Keratinocyte (primary cell): ENCODE measurements at regions not wholly inside any gene's neighbourhood (a gene's known extent, or its start where the extent isn't known, plus 50 kb on each side); places are given as distances from the start of the nearest gene placed in this dataset.

ENCODE experiments used
- DNase-seq: peaks from one replicate; pipeline ENCODE4 v3.0.0-alpha.2; 2011; ENCODE audit warnings: low read depth, missing footprints, low spot score
- FAIRE-seq: peaks from 2 replicates; lab custom pipeline; 2011; peaks lifted over from hg19 to GRCh38; lab: Jason Lieb, UNC
- H2AFZ ChIP-seq: 2 replicates; pipeline ENCODE4 v1.6.0; 2012; ENCODE audit warnings: low read length, control low read depth, inconsistent platforms; ENCODE audit not compliant: control insufficient read depth
- H3K27ac ChIP-seq: 2 replicates; pipeline ENCODE4 v1.5.1; 2011; ENCODE audit warnings: low read length; ENCODE audit not compliant: control insufficient read depth, insufficient read depth
- H3K27me3 ChIP-seq: 3 replicates; pipeline ENCODE4 v1.6.0; 2011; ENCODE audit warnings: low read length; ENCODE audit not compliant: control insufficient read depth, insufficient read depth; ENCODE audit errors: extremely low read depth
- H3K36me3 ChIP-seq, 2 experiments: 2 replicates in 1 of 2; 3 replicates in 1 of 2; pipeline ENCODE4 v1.5.1; 2011; ENCODE audit warnings: low read length in 2 of 2, mild to moderate bottlenecking in 1 of 2; ENCODE audit not compliant: control insufficient read depth in 2 of 2, insufficient read depth in 2 of 2; ENCODE audit errors: extremely low read depth in 1 of 2
- H3K4me1 ChIP-seq: 3 replicates; pipeline ENCODE4 v1.5.1; 2011; ENCODE audit warnings: low read length; ENCODE audit not compliant: control insufficient read depth, insufficient read depth; ENCODE audit errors: extremely low read depth
- H3K4me2 ChIP-seq: 3 replicates; pipeline ENCODE4 v1.6.0; 2011; ENCODE audit warnings: low read depth, low read length; ENCODE audit not compliant: control insufficient read depth, insufficient read depth; ENCODE audit errors: extremely low read depth
- H3K4me3 ChIP-seq, 3 experiments: fragments of 200-600 bp in 1 of 3; sonication (generic) in 1 of 3; 2 replicates in 2 of 3; 3 replicates in 1 of 3; pipeline ENCODE4 v1.5.1; 2011 to 2016; ENCODE audit warnings: low read length in 3 of 3, mild to moderate bottlenecking in 3 of 3, control low read depth in 2 of 3, inconsistent platforms in 1 of 3, low read depth in 1 of 3, mixed read lengths in 1 of 3, mixed run types in 1 of 3, moderate library complexity in 1 of 3; ENCODE audit not compliant: control insufficient read depth in 2 of 3, insufficient read depth in 2 of 3; ENCODE audit errors: extremely low read depth in 1 of 3
- H3K79me2 ChIP-seq: 2 replicates; pipeline ENCODE4 v1.6.0; 2012; ENCODE audit warnings: low read length; ENCODE audit not compliant: control insufficient read depth, insufficient read depth
- H3K9ac ChIP-seq: 3 replicates; pipeline ENCODE4 v1.6.0; 2011; ENCODE audit warnings: low read length; ENCODE audit not compliant: control insufficient read depth, insufficient read depth; ENCODE audit errors: extremely low read depth
- H3K9me1 ChIP-seq: 3 replicates; pipeline ENCODE4 v1.6.0; 2011; ENCODE audit warnings: low read length; ENCODE audit not compliant: control insufficient read depth, insufficient read depth; ENCODE audit errors: extremely low read depth
- H3K9me3 ChIP-seq: 2 replicates; pipeline ENCODE4 v1.5.1; 2012; ENCODE audit warnings: low read depth, low read length; ENCODE audit not compliant: control insufficient read depth
- H4K20me1 ChIP-seq: 3 replicates; pipeline ENCODE4 v1.6.0; 2011; ENCODE audit warnings: low read length; ENCODE audit not compliant: control insufficient read depth, insufficient read depth; ENCODE audit errors: extremely low read depth
- EZH2 ChIP-seq: IDR thresholded peaks from one replicate; pipeline ENCODE4 v1.6.1; 2012; ENCODE audit warnings: inconsistent platforms, mild to moderate bottlenecking, low read length, moderate library complexity
- dilution Hi-C: fragments of 300-500 bp; cut with MboI; formaldehyde crosslinking; loops from one replicate; pipeline ENCODE4 v1.7.0; 2020; ENCODE audit warnings: low sequenced_read_pairs; ENCODE audit not compliant: extremely low pct_ligation_motif_present
- TF ChIP-seq, protein P1 (sequence below), 3 experiments: IDR thresholded peaks in 1 of 3; conservative IDR thresholded peaks in 1 of 3; optimal IDR thresholded peaks in 1 of 3; 2 replicates in 2 of 3; 3 replicates in 1 of 3; pipeline versions ENCODE3 to v1.5.1; 2011; ENCODE audit warnings: low read length in 3 of 3, mild to moderate bottlenecking in 3 of 3, moderate library complexity in 2 of 3, control low read depth in 1 of 3, inconsistent platforms in 1 of 3; ENCODE audit not compliant: insufficient read depth in 2 of 3; ENCODE audit errors: extremely low read depth in 1 of 3

DNA sequence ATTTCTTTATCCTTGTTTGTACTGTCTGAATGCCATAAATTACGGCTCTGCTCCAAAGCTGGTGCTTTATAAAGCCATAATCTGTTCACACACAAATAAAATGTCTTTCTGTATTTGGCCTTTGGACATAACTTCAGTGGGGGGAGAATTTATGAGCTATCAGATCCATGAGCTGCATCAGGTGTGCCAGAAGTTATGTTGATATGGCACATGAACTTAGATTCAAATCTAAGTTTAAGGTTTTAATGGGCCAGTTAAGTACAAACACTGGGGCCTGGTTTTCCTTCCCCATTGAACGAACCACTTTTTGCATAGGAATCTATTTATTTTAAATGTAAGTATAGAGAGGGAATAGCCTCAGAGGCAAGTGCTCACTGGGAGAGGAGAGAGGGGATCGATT, 239.9 kb downstream of the NFKBIZ start:
- H2AFZ ChIP-seq: no peak overlapping the region
- no peaks in the 10 kb centered on the region for H4K20me1 ChIP-seq
- H3K4me2 ChIP-seq: no peak overlapping the region
- TF ChIP-seq, protein P1, sequence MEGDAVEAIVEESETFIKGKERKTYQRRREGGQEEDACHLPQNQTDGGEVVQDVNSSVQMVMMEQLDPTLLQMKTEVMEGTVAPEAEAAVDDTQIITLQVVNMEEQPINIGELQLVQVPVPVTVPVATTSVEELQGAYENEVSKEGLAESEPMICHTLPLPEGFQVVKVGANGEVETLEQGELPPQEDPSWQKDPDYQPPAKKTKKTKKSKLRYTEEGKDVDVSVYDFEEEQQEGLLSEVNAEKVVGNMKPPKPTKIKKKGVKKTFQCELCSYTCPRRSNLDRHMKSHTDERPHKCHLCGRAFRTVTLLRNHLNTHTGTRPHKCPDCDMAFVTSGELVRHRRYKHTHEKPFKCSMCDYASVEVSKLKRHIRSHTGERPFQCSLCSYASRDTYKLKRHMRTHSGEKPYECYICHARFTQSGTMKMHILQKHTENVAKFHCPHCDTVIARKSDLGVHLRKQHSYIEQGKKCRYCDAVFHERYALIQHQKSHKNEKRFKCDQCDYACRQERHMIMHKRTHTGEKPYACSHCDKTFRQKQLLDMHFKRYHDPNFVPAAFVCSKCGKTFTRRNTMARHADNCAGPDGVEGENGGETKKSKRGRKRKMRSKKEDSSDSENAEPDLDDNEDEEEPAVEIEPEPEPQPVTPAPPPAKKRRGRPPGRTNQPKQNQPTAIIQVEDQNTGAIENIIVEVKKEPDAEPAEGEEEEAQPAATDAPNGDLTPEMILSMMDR (optimal IDR thresholded peaks at IDR 0.05 in 1 of 3, IDR thresholded peaks at IDR 0.05 in 1 of 3, conservative IDR thresholded peaks at IDR 0.05 in 1 of 3; ENCODE audit: extremely low read depth in 1 of 3, insufficient read depth in 2 of 3, low read length in 3 of 3): no peak
- TF ChIP-seq EZH2: no peak
- DNase-seq (no peak), FAIRE-seq (no peak)
- H3K4me3 ChIP-seq: no peak overlapping the region
- no peaks in the 10 kb centered on the region for H3K9me3 ChIP-seq
- dilution Hi-C loops: no loop called here
- no peaks in the 10 kb centered on the region for H3K4me1 ChIP-seq
- no peaks in the 10 kb centered on the region for H3K36me3 ChIP-seq
- no peaks in the 10 kb centered on the region for H3K9me1 ChIP-seq
- no peak overlapping the region for H3K27ac ChIP-seq
- no peaks in the 10 kb centered on the region for H3K27me3 ChIP-seq
- no peak overlapping the region for H3K9ac ChIP-seq
- no peaks in the 10 kb centered on the region for H3K79me2 ChIP-seq

DNA sequence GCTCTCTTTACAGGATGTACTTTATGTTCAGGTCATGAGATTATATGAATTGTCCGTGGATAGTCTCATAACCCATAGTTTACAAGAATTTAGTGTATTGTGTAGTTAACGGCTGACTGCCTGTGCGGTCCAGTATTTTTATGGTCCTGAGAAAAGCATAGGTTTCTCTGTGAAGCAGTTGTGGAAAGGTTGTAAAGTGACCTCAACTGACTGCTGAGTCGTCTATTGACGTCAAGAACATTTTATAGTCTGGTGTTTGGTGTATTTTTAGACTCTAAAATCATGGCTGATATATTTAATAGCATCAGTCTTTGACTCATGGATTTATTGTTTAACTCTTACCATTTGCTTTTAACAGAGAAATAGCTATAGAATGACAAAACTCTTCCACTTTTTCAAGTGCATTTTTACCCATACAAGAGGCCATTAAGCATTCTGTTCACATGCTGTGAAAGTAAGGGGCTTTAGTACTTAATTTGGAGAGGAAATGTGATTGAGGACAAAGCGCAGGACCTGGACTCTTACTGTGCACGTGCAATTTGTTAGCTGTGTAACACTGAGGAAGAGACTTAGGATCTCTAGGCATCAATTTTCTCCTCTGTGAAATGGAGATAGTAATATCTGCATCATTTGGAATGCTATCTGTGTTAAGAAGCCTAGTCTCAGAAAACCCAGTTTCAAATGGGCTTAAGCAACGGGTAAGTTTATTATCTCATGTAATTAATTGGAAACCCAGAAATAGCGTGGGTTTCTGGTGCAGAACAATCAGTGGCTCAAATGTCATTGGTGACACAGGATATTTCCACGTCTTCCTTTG, 240.8 kb downstream of the NFKBIZ start:
- H3K4me2 ChIP-seq: no peak overlapping the region
- no peaks in the 10 kb centered on the region for H3K4me1 ChIP-seq
- no peaks in the 10 kb centered on the region for H3K9me3 ChIP-seq
- dilution Hi-C loops: no loop called here
- H4K20me1 ChIP-seq: no peaks in the 10 kb centered on the region
- FAIRE-seq (no peak), DNase-seq (no peak)
- H3K4me3 ChIP-seq: no peak overlapping the region
- H3K27me3 ChIP-seq: no peaks in the 10 kb centered on the region
- no peaks in the 10 kb centered on the region for H3K9me1 ChIP-seq
- no peak overlapping the region for H2AFZ ChIP-seq
- H3K9ac ChIP-seq: no peak overlapping the region
- no peaks in the 10 kb centered on the region for H3K36me3 ChIP-seq
- H3K27ac ChIP-seq: no peak overlapping the region
- no peak for TF ChIP-seq EZH2
- TF ChIP-seq, protein P1 (optimal IDR thresholded peaks at IDR 0.05 in 1 of 3, IDR thresholded peaks at IDR 0.05 in 1 of 3, conservative IDR thresholded peaks at IDR 0.05 in 1 of 3; ENCODE audit: extremely low read depth in 1 of 3, insufficient read depth in 2 of 3, low read length in 3 of 3): no peak
- H3K79me2 ChIP-seq: no peaks in the 10 kb centered on the region
